RWPE2 (cell line): ENCODE measurements at regions not wholly inside any gene's neighbourhood (a gene's known extent, or its start where the extent isn't known, plus 50 kb on each side); places are given as distances from the start of the nearest gene placed in this dataset.

Experiments used
- ATAC-seq: fragments of 200-7000 bp; cut with Tn5 transposase; 3 replicates; pipeline ENCODE4 v1.9.1; 2021; ENCODE audit warnings: low read depth
- DNase-seq: peaks from one replicate; pipeline ENCODE4 v3.0.0-alpha.2; 2020; ENCODE audit warnings: low spot score
- H3K27ac ChIP-seq: fragments of 450-650 bp; 2 replicates; pipeline ENCODE4 v1.5.1; 2017; ENCODE audit warnings: mild to moderate bottlenecking; ENCODE audit not compliant: poor library complexity, severe bottlenecking
- H3K27me3 ChIP-seq: fragments of 250-450 bp; sonication (Bioruptor Pico); 2 replicates; pipeline ENCODE4 v1.5.1; 2021; ENCODE audit warnings: mild to moderate bottlenecking, moderate library complexity; ENCODE audit not compliant: insufficient read depth, poor library complexity, severe bottlenecking
- H3K36me3 ChIP-seq: fragments of 250-450 bp; sonication (Bioruptor Pico); 2 replicates; pipeline ENCODE4 v1.5.1; 2020; ENCODE audit warnings: low read depth, mild to moderate bottlenecking, moderate library complexity
- H3K4me1 ChIP-seq: fragments of 250-450 bp; sonication (Bioruptor Pico); 2 replicates; pipeline ENCODE4 v1.5.1; 2021; ENCODE audit warnings: mild to moderate bottlenecking, moderate library complexity; ENCODE audit not compliant: insufficient read depth, poor library complexity, severe bottlenecking
- H3K4me3 ChIP-seq: fragments of 250-450 bp; sonication (Bioruptor Pico); 2 replicates; pipeline ENCODE4 v1.5.1; 2021; ENCODE audit warnings: mild to moderate bottlenecking, moderate library complexity; ENCODE audit not compliant: severe bottlenecking
- H3K9me3 ChIP-seq: fragments of 250-450 bp; sonication (Bioruptor Pico); 2 replicates; pipeline ENCODE4 v1.5.1; 2021; ENCODE audit warnings: mild to moderate bottlenecking, moderate library complexity; ENCODE audit not compliant: severe bottlenecking
- TF ChIP-seq, protein P1 (sequence below): fragments of 450-650 bp; IDR thresholded peaks from one replicate; pipeline ENCODE4 v1.5.1; 2017; ENCODE audit warnings: mild to moderate bottlenecking, moderate library complexity; ENCODE audit not compliant: poor library complexity, severe bottlenecking

DNA sequence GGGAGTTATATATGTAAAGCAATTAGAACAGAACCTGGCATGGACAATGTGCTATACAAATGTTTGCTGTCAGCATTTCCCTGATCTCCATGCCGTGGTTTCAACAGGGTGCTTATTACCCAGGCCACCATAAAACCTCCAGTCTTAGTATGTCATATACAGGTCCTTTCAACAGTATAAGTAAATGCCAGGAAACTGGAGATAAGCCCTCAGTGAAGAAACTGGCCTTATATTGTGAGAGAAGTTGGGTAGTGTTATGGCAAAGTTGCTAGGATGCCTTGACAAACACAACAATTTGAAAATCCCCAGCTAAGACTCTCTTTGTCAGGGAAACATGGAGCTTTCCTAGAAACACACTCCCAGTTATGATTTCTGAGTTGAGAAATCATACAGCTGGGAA, 850.2 kb upstream of the ADAMTS5 start:
- H3K27ac ChIP-seq, result no peak overlapping the region
- no peak overlapping the region for H3K4me3 ChIP-seq
- no peaks in the 10 kb centered on the region for H3K27me3 ChIP-seq
- no peaks in the 10 kb centered on the region for H3K9me3 ChIP-seq
- peaks cover 13% of the 10 kb centered on the region for H3K4me1 ChIP-seq
- no peaks in the 10 kb centered on the region for H3K36me3 ChIP-seq
- DNase-seq (no peak), ATAC-seq (no peak)
- TF ChIP-seq, protein P1, sequence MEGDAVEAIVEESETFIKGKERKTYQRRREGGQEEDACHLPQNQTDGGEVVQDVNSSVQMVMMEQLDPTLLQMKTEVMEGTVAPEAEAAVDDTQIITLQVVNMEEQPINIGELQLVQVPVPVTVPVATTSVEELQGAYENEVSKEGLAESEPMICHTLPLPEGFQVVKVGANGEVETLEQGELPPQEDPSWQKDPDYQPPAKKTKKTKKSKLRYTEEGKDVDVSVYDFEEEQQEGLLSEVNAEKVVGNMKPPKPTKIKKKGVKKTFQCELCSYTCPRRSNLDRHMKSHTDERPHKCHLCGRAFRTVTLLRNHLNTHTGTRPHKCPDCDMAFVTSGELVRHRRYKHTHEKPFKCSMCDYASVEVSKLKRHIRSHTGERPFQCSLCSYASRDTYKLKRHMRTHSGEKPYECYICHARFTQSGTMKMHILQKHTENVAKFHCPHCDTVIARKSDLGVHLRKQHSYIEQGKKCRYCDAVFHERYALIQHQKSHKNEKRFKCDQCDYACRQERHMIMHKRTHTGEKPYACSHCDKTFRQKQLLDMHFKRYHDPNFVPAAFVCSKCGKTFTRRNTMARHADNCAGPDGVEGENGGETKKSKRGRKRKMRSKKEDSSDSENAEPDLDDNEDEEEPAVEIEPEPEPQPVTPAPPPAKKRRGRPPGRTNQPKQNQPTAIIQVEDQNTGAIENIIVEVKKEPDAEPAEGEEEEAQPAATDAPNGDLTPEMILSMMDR, result no peak

DNA sequence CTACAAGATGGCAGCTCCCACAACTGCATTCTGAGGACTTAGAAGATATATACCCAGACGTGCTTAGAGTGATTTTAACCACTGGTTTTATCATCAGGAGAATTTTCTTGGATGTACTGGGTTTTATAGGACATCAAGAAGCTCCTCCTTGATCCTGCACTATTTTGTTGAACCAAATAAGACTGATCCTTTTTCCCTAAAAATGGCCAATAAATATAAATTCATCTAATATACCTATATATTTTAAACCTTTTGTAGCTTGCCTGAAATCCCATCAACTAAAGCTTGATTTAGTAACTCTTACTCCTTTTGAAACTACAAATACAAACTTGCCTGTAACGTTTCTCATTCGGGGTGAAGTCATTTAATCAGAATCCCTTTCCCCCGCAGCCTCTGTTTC, 849.4 kb upstream of the ADAMTS5 start:
- TF ChIP-seq, protein P1, result no peak
- Histone ChIP-seq H3K4me3 (no peak overlapping the region), H3K27me3 (no peaks in the 10 kb centered on the region), H3K36me3 (no peaks in the 10 kb centered on the region), H3K4me1 (peaks cover 13% of the 10 kb centered on the region), H3K9me3 (no peaks in the 10 kb centered on the region), H3K27ac (no peak overlapping the region)
- DNase-seq (no peak), ATAC-seq (no peak)

DNA sequence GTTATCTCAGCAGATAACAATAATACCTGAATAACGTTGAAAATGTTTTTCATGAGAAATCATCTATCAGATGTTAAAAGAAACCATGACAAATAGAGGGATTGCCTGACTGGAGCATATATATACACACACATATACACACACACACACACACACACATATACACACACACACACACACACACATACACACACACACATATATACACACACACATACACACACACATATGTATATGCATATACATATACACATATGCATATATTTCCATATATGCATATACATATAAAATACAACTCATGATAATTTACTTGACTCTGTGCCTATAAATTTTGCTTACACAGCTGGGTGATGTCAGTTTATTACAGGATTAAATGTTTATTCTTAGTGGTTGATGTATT, 847.3 kb upstream of the ADAMTS5 start:
- H3K27me3 ChIP-seq, result no peaks in the 10 kb centered on the region
- ATAC-seq, result no peak

DNA sequence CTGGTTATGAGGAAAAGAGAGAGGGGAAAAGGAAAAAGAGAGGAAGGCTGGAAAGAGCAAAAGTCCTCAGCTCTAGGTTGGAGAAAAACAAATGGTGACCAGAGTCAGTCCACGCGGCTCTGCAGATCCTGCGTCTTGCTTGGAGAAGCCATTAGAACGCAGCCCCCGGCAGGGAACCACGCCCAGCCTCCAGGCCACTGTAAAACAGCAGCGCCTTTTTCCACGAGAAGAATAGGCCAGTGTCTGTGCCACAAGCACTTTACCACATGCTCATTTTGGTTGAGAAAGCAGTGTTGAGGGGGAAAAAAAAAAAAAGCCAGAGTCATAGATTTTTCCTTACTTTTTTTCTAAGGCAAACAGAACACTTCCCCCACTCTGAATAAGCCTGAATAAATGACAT, 846.9 kb upstream of the ADAMTS5 start:
- Histone ChIP-seq H3K9me3 (no peaks in the 10 kb centered on the region), H3K4me1 (peaks cover 2% of the 10 kb centered on the region), H3K27me3 (no peaks in the 10 kb centered on the region), H3K27ac (no peak overlapping the region), H3K36me3 (no peaks in the 10 kb centered on the region), H3K4me3 (no peak overlapping the region)
- TF ChIP-seq, protein P1, result no peak
- DNase-seq (no peak), ATAC-seq (no peak)

More for the DNA sequence above, 847.3 kb upstream of the ADAMTS5 start:
- Histone ChIP-seq H3K36me3 (no peaks in the 10 kb centered on the region), H3K9me3 (no peaks in the 10 kb centered on the region), H3K4me3 (no peak overlapping the region), H3K4me1 (peaks cover 7% of the 10 kb centered on the region), H3K27ac (no peak overlapping the region)
- TF ChIP-seq, protein P1, result no peak
- no peak for DNase-seq

DNA sequence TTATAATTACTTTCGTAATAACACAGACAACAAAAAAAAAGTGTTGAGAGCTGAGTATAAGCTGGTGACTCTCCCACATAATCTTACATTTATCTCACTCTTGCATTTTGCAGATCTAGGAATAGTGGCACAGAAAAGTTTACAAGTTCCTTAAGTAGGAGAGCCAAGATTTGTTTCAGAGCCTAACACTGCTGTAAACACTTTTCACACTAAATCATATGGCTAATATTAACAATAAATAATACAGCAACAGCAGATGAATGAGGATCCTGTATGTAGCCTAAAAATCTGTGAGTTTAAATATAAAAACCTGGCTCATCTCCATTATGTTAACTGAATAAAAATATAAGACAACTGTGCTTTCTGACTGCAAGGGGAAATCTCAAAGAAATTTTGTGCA, 846.5 kb upstream of the ADAMTS5 start:
- H3K27ac ChIP-seq, result no peak overlapping the region
- DNase-seq (no peak), ATAC-seq (no peak)
- no peaks in the 10 kb centered on the region for H3K9me3 ChIP-seq
- H3K36me3 ChIP-seq, result no peaks in the 10 kb centered on the region
- no peak overlapping the region for H3K4me3 ChIP-seq
- no peaks in the 10 kb centered on the region for H3K27me3 ChIP-seq
- TF ChIP-seq, protein P1, result no peak
- no peaks in the 10 kb centered on the region for H3K4me1 ChIP-seq
